ENCODE measurements at regions not wholly inside any gene's neighbourhood (a gene's known extent, or its start where the extent isn't known, plus 50 kb on each side); places are given as distances from the start of the nearest gene placed in this dataset.
"Not testable (repeated sequence)": the region's sequence is repeated elsewhere in the genome, so short reads cannot be mapped to it uniquely, and the experiment has no call there.

- intact Hi-C loops (cut with DNase I): no loop called here
- no peak overlapping the region for H3K9ac ChIP-seq (ENCODE audit: low read length in 3 of 3)
Observed at GRCh38 chr17:71803656-71804284, 317.1 kb upstream of the SOX9 start.

GRCh38 chr17:71809537-71809936 is 311.3 kb upstream of the SOX9 start:
- TF ChIP-seq CTCF (IDR thresholded peaks at IDR 0.05; ENCODE audit: borderline replicate concordance, extremely low read depth, insufficient read depth): no peak
- H3K27ac ChIP-seq (ENCODE audit: low read depth in 2 of 2, low read length in 2 of 2): no peak overlapping the region
- H3K4me1 ChIP-seq (ENCODE audit: control insufficient read depth in 2 of 3, insufficient read depth in 2 of 3, low read depth in 1 of 3, low read length in 3 of 3): no peaks in the 10 kb centered on the region

More at GRCh38 chr17:71803656-71804284, 317.1 kb upstream of the SOX9 start:
- Histone ChIP-seq H3K4me3 (ENCODE audit: low read length in 3 of 3) (no peak overlapping the region), H3K27ac (ENCODE audit: low read depth in 2 of 2, low read length in 2 of 2) (no peak overlapping the region), H3K36me3 (ENCODE audit: control insufficient read depth in 2 of 3, insufficient read depth in 3 of 3, low read length in 3 of 3) (no peaks in the 10 kb centered on the region), H3K27me3 (ENCODE audit: control insufficient read depth, insufficient read depth, low read length) (no peaks in the 10 kb centered on the region), H3K4me1 (ENCODE audit: control insufficient read depth in 2 of 3, insufficient read depth in 2 of 3, low read depth in 1 of 3, low read length in 3 of 3) (no peaks in the 10 kb centered on the region), H3K9me3 (ENCODE audit: control insufficient read depth in 2 of 3, insufficient read depth in 1 of 3, low read length in 3 of 3) (no peaks in the 10 kb centered on the region)
- TF ChIP-seq CTCF (IDR thresholded peaks at IDR 0.05; ENCODE audit: borderline replicate concordance, extremely low read depth, insufficient read depth): no peak
- DNase-seq: no peak
- no peak for FAIRE-seq

GRCh38 chr17:71813861-71814260 is 307.0 kb upstream of the SOX9 start:
- intact Hi-C loops (cut with DNase I); FAIRE-seq; H3K4me3 ChIP-seq (ENCODE audit: low read length in 3 of 3); H3K27ac ChIP-seq (ENCODE audit: low read depth in 2 of 2, low read length in 2 of 2); H3K4me1 ChIP-seq (ENCODE audit: control insufficient read depth in 2 of 3, insufficient read depth in 2 of 3, low read depth in 1 of 3, low read length in 3 of 3); H3K36me3 ChIP-seq (ENCODE audit: control insufficient read depth in 2 of 3, insufficient read depth in 3 of 3, low read length in 3 of 3); H3K9ac ChIP-seq (ENCODE audit: low read length in 3 of 3); DNase-seq; H3K9me3 ChIP-seq (ENCODE audit: control insufficient read depth in 2 of 3, insufficient read depth in 1 of 3, low read length in 3 of 3); H3K27me3 ChIP-seq (ENCODE audit: control insufficient read depth, insufficient read depth, low read length): not testable (repeated sequence)

More at GRCh38 chr17:71809537-71809936, 311.3 kb upstream of the SOX9 start:
- intact Hi-C loops (cut with DNase I): no loop called here
- no peaks in the 10 kb centered on the region for H3K36me3 ChIP-seq (ENCODE audit: control insufficient read depth in 2 of 3, insufficient read depth in 3 of 3, low read length in 3 of 3)
- H3K9ac ChIP-seq (ENCODE audit: low read length in 3 of 3): no peak overlapping the region
- DNase-seq (no peak), FAIRE-seq (no peak)
- peaks cover 0 to 3% (median 0%) of the 10 kb centered on the region in 3 donors for H3K9me3 ChIP-seq (ENCODE audit: control insufficient read depth in 2 of 3, insufficient read depth in 1 of 3, low read length in 3 of 3)
- H3K27me3 ChIP-seq (ENCODE audit: control insufficient read depth, insufficient read depth, low read length): no peaks in the 10 kb centered on the region
- H3K4me3 ChIP-seq (ENCODE audit: low read length in 3 of 3): no peak overlapping the region

GRCh38 chr17:71821511-71821910 is 299.3 kb upstream of the SOX9 start:
- no peak overlapping the region for H3K27ac ChIP-seq (ENCODE audit: low read depth in 2 of 2, low read length in 2 of 2)
- H3K9me3 ChIP-seq (ENCODE audit: control insufficient read depth in 2 of 3, insufficient read depth in 1 of 3, low read length in 3 of 3): no peaks in the 10 kb centered on the region
- peak in 2 of 5 donors; percentile 51 to 56 for DNase-seq
- FAIRE-seq: no peak
- no peaks in the 10 kb centered on the region for H3K4me1 ChIP-seq (ENCODE audit: control insufficient read depth in 2 of 3, insufficient read depth in 2 of 3, low read depth in 1 of 3, low read length in 3 of 3)
- no peak for TF ChIP-seq CTCF (IDR thresholded peaks at IDR 0.05; ENCODE audit: borderline replicate concordance, extremely low read depth, insufficient read depth)
- no peak overlapping the region for H3K9ac ChIP-seq (ENCODE audit: low read length in 3 of 3)
- intact Hi-C loops (cut with DNase I): no loop called here
- H3K36me3 ChIP-seq (ENCODE audit: control insufficient read depth in 2 of 3, insufficient read depth in 3 of 3, low read length in 3 of 3): no peaks in the 10 kb centered on the region
- H3K27me3 ChIP-seq (ENCODE audit: control insufficient read depth, insufficient read depth, low read length): no peaks in the 10 kb centered on the region
- no peak overlapping the region for H3K4me3 ChIP-seq (ENCODE audit: low read length in 3 of 3)

Data from kidney (tissue), 13 donors.